Tibial nerve (tissue), 4 donors: ENCODE measurements at regions not wholly inside any gene's neighbourhood (a gene's known extent, or its start where the extent isn't known, plus 50 kb on each side); places are given as distances from the start of the nearest gene placed in this dataset.
A peak's percentile ranks its signal among the peaks of the same experiment; 100 is the strongest.

Experiments used
- EP300 ChIP-seq, 2 donors: sonication (generic); formaldehyde crosslinking; IDR thresholded peaks; one replicate each; pipeline ENCODE4 v1.6.1; 2017; ENCODE audit warnings: antibody characterized with exemption in 2 of 2, mild to moderate bottlenecking in 1 of 2
- POLR2A ChIP-seq, 2 donors: fragments of 450-650 bp; IDR thresholded peaks; one replicate each; pipeline ENCODE4 v1.6.1; 2017; ENCODE audit warnings: antibody characterized with exemption in 2 of 2, mild to moderate bottlenecking in 2 of 2, moderate library complexity in 2 of 2
- TF ChIP-seq, protein P1 (sequence below), 5 experiments: fragments of 200-600 bp in 3 of 5; fragments of 450-650 bp in 2 of 5; sonication (generic) in 3 of 5; IDR thresholded peaks; one replicate each; pipeline ENCODE4 v1.5.1; 2016 to 2019; ENCODE audit warnings: antibody characterized with exemption in 5 of 5, mild to moderate bottlenecking in 3 of 5, moderate library complexity in 2 of 5

- TF ChIP-seq, protein P1, sequence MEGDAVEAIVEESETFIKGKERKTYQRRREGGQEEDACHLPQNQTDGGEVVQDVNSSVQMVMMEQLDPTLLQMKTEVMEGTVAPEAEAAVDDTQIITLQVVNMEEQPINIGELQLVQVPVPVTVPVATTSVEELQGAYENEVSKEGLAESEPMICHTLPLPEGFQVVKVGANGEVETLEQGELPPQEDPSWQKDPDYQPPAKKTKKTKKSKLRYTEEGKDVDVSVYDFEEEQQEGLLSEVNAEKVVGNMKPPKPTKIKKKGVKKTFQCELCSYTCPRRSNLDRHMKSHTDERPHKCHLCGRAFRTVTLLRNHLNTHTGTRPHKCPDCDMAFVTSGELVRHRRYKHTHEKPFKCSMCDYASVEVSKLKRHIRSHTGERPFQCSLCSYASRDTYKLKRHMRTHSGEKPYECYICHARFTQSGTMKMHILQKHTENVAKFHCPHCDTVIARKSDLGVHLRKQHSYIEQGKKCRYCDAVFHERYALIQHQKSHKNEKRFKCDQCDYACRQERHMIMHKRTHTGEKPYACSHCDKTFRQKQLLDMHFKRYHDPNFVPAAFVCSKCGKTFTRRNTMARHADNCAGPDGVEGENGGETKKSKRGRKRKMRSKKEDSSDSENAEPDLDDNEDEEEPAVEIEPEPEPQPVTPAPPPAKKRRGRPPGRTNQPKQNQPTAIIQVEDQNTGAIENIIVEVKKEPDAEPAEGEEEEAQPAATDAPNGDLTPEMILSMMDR (IDR thresholded peaks at IDR 0.05): peak in 3 of 5 experiments; percentile 23 to 34 (median 30)
- TF ChIP-seq POLR2A (IDR thresholded peaks at IDR 0.05) (no peak), EP300 (IDR thresholded peaks at IDR 0.05) (no peak)
Observed at GRCh38 chr15:95580121-95580520, 750.4 kb upstream of the NR2F2 start.
